Fibroblast of skin of right biceps (primary cell): ENCODE measurements at regions not wholly inside any gene's neighbourhood (a gene's known extent, or its start where the extent isn't known, plus 50 kb on each side); places are given as distances from the start of the nearest gene placed in this dataset.
A peak's percentile ranks its signal among the peaks of the same experiment; 100 is the strongest.
"Not testable (repeated sequence)": the region's sequence is repeated elsewhere in the genome, so short reads cannot be mapped to it uniquely, and the experiment has no call there.

ENCODE experiments used
- DNase-seq: peaks from one replicate; pipeline ENCODE4 v3.0.0-alpha.2; 2013

DNA sequence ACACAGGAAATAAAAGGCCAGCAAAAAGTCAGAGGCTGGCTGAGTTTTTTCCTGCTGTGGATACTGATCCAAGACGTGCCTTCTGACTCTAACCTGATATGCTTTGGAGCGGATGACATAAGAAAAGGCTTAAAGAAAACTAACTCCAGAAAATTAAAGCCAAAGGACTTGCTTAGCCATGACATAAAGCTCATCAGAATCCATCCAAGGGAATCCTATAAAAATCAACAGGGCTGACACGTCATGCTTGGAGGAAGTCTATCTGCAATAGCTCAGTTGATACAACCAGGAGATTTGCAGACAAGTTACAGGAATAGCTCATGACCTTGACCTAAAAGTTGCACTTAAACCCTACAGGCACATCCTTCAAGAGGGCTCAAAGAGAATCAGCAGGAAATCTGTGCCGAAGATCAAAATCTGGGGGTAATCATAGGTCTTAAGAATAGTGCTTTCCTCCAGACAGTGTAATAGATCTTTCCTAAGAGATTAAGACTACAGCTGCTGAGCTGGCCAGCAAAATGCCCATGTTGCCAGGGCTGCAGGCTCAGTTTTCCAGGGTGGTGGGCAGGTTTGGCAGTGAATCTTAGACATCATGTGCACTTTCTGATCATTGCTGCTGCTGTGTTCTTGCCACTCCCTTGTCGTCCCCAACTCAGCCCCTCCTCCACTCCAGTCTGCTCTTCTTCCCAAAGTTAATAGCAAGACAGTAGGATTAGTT lies 111.5 kb upstream of the SVIL start:
- DNase-seq = peak; percentile 40

GRCh38 chr10:29740981-29741545 lies 106.3 kb upstream of the SVIL start:
- no peak for DNase-seq

DNA sequence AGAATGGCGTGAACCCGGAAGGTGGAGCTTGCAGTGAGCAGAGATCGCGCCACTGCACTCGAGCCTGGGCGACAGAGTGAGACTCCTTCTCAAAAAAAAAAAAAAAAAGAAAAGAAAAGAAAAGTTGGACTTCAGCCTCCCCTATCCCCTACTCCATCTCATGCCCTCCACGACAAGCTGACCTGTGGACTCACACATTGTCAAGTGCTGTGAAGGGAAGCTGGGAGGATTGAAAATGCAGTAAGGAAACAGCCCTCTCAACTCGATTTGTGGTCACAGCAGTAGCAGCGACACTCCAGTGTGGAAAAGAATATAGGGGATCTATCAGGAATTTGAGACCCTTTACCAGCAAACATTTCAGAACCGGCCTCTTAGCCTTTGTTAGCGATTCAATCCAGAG lies 103.6 kb upstream of the SVIL start:
- no peak for DNase-seq

GRCh38 chr10:29737074-29737593 lies 102.4 kb upstream of the SVIL start:
- no peak for DNase-seq

DNA sequence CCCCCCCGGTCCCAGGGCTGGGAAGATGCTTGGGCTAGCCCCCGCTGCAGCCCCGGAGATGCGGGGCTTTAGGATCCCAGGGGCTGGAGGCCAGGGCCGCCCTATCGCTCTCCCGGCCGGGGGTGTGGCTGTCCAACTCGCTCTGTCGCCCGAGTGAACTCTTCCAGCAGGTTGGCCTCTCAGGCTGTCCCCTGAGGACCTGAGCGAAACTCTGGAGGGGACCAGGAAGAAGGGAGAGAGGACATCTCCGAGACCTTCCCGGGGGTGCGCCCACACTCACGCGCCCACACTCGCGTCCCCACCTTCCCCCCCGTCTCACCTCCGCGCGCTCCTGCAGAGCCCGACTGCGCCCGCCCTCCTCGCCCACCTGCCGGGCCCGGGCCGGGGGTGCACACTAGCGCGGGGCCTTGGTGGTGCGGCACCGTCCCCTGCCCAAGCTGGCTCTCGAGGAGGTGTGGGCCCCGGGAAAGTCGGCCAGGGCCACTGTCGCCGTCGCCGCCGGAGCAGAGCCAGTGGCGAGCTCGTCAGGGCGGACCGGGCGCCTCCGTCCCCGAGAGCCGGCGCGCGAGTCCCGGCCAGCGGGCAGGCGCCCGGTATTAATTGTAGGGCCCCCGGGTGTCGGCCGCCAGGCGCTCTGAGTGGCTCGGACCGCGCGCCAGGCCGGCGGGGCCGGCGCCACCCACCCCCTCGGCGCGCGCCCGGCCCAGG lies 101.7 kb upstream of the SVIL start:
- DNase-seq = peak; percentile 32

- DNase-seq = peak; percentile 59
These were observed 101.0 kb upstream of the SVIL start for GRCh38 chr10:29735628-29736365.

GRCh38 chr10:29734962-29735627 lies 100.3 kb upstream of the SVIL start:
- DNase-seq = peak; percentile 44

DNA sequence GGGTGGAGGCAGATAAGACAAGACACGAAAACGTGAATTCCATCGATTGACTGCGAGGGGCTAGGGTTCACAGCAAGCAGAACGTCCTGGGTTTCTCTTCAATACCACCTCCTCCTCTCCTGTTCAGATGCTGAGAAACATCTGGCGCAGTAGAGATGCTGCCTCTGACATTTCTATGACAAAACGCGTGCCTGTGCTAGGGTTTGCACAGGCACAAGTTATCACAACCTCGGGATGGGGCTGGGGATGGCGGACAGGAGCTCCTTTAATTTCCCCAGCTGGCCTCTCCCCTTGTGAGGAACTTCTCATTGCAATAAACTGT lies 99.8 kb upstream of the SVIL start:
- no peak for DNase-seq

- DNase-seq = no peak
These were observed 98.6 kb upstream of the SVIL start for GRCh38 chr10:29733323-29733722.

- no peak for DNase-seq
These were observed 98.1 kb upstream of the SVIL start for GRCh38 chr10:29732918-29733317.

DNA sequence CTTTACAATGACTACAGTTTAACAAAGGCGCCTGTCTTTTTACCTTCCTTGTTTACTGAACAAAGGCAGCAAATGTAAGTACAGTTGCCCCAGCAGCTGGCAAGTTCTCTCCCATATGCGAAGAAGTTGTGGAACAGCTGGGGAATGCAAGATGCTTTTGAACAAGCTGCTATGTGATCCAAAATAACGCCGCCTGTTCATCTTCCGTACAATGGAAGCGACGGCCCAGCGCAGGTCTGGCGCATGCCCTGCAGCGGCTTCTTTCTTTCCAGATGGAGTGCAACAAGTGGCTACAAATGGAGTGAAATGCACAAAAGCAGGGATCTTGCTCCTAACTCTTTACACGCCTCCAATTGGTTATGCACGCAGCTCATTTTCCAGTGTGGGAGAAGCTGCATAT lies 97.0 kb upstream of the SVIL start:
- no peak for DNase-seq

GRCh38 chr10:29730969-29731368 lies 96.2 kb upstream of the SVIL start:
- no peak for DNase-seq

DNA sequence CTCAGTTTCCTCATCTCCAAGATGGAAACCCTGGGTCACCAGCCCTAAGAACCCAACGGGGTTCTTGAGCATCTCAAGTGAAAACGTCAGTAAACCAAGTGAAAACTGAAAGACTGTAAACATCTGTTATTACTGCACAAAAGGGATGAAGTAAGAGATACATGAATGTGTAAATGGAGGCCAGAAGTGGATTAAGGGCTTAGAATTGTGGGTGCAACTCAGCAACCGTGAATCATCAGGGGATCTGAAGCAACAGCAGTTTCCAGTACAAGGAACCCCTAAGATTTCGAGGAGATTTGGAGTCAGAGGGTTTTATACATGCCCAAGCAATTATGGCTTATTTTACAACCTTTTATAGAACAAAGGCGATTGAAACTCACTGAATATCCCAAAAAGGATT lies 95.7 kb upstream of the SVIL start:
- no peak for DNase-seq

DNA sequence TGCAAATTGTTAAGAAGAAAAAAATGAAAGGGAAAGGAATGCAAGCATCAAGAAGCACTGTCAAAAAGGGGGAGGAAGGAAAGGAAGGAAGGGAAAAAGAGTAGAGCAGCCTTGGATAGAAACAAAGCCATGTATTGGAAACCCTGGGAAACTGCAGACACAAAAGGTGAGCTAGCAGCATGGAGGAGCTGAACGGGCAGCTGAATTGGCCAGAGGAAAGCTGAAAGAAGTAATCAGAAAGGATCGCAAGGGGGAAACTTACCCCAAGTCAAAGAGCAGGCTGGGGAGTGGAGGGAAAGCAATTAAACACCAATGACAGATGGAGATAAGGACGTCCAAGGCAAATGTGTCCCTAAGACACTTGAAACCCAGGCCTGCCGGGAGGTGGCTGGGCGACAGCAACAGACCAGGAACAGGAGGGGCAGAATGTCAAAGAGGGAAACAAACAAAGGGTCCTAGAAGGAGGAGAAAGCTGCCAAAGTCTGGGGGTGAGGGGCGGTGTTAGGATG lies 93.8 kb upstream of the SVIL start:
- DNase-seq = no peak

GRCh38 chr10:29725927-29726326 lies 91.2 kb upstream of the SVIL start:
- DNase-seq = not testable (repeated sequence)

GRCh38 chr10:29725133-29725720 lies 90.5 kb upstream of the SVIL start:
- no peak for DNase-seq

DNA sequence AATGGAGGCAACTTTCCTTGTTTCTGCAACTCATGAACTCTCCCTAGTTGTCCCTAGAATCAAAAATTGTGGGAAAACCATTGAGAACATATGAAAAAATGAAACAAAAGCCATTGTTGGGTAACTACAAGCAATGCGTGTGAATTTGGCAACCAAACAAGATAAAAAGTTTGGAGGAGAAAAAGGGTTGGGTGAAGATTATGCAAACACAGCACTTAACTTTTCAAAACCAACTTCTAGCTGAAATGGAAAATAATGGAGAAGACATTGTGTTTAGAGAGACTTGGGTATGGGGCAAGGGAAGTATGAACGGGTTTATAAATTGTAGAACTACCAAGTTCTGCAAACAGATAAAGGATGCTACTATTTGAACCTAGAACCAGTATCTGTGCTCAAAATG lies 89.0 kb upstream of the SVIL start:
- no peak for DNase-seq

- no peak for DNase-seq
These were observed 88.0 kb upstream of the SVIL start for GRCh38 chr10:29722777-29723176.

GRCh38 chr10:29720149-29720548 lies 85.4 kb upstream of the SVIL start:
- no peak for DNase-seq

DNA sequence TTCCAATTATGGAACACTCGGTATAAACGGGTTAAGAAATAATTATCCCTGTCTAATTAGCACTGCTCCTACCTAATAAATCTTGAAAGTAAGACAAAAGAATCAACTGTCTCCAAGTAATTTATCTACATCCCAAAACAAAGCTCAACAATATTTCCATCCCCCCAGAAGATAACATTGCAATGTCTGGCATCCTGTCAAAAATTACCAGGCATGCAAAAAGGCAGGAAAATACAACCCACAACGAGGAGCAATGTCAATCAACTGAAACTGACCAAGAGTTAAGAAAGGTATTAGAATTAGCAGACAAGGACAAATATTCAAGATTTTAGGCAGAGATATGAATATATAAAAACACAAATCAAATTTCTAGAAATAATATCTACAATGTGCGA lies 84.5 kb upstream of the SVIL start:
- DNase-seq = no peak

- no peak for DNase-seq
These were observed 80.5 kb upstream of the SVIL start for GRCh38 chr10:29715296-29715695.

GRCh38 chr10:29714096-29714874 lies 79.5 kb upstream of the SVIL start:
- DNase-seq = peak; percentile 92
